ENCODE measurements at regions not wholly inside any gene's neighbourhood (a gene's known extent, or its start where the extent isn't known, plus 50 kb on each side); places are given as distances from the start of the nearest gene placed in this dataset.

DNA sequence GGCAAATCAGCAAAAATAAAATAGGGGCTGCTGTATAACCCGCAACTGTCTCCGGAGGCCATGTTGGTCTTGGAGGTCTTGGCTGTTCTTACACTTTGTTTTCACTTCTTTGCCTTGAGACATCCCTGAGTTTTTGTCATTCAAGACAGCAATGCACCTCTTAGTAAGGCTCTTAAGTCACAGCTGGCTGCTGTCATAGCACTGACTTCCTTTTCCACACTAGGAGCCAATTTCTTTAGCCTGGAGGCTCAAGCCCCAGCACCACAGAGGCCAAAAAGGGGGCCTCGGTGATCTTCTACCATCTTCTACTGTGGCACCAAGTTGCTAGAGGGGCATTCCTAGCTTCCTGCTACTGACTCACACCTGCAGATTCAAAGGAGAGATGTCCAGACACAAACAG, 536.3 kb downstream of the CDH26 start:
- TF ChIP-seq, protein P1, sequence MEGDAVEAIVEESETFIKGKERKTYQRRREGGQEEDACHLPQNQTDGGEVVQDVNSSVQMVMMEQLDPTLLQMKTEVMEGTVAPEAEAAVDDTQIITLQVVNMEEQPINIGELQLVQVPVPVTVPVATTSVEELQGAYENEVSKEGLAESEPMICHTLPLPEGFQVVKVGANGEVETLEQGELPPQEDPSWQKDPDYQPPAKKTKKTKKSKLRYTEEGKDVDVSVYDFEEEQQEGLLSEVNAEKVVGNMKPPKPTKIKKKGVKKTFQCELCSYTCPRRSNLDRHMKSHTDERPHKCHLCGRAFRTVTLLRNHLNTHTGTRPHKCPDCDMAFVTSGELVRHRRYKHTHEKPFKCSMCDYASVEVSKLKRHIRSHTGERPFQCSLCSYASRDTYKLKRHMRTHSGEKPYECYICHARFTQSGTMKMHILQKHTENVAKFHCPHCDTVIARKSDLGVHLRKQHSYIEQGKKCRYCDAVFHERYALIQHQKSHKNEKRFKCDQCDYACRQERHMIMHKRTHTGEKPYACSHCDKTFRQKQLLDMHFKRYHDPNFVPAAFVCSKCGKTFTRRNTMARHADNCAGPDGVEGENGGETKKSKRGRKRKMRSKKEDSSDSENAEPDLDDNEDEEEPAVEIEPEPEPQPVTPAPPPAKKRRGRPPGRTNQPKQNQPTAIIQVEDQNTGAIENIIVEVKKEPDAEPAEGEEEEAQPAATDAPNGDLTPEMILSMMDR (conservative IDR thresholded peaks at IDR 0.05; ENCODE audit: low read length) = no peak
- no peak for TF ChIP-seq EZH2phosphoT487 (IDR thresholded peaks at IDR 0.05; ENCODE audit: borderline replicate concordance, low read depth, low read length)

Measured in OCI-LY7 (cell line).